ENCODE measurements at regions not wholly inside any gene's neighbourhood (a gene's known extent, or its start where the extent isn't known, plus 50 kb on each side); places are given as distances from the start of the nearest gene placed in this dataset.

- peak overlapping the region; percentile 7 for H3K9ac ChIP-seq (ENCODE audit: low read length)
- H3K27ac ChIP-seq (ENCODE audit: low read depth, low read length): peak overlapping the region; percentile 54
- FAIRE-seq (peak; percentile 47), DNase-seq (ENCODE audit: low read depth) (peak; percentile 95)
- no peaks in the 10 kb centered on the region for H3K36me3 ChIP-seq (ENCODE audit: insufficient read depth, low read length)
- Mint-ChIP-seq H3K36me3 (ENCODE audit: low read depth, unreplicated experiment) (no peaks in the 10 kb centered on the region), H3K27ac (ENCODE audit: unreplicated experiment) (peak overlapping the region; percentile 88), H3K9me3 (ENCODE audit: unreplicated experiment) (no peaks in the 10 kb centered on the region), H3K27me3 (ENCODE audit: low read depth, unreplicated experiment) (no peaks in the 10 kb centered on the region), H3K4me1 (ENCODE audit: low read depth, unreplicated experiment) (peaks cover 23% of the 10 kb centered on the region), H3K4me3 (ENCODE audit: unreplicated experiment) (peak overlapping the region; percentile 62)
- no peaks in the 10 kb centered on the region for H3K79me2 ChIP-seq (ENCODE audit: insufficient read depth, low read length)
- H3K27me3 ChIP-seq (ENCODE audit: insufficient read depth, low read length): no peaks in the 10 kb centered on the region
- H3K4me1 ChIP-seq (ENCODE audit: insufficient read depth, low read length): peaks cover 21% of the 10 kb centered on the region
- no peaks in the 10 kb centered on the region for H3K9me3 ChIP-seq (ENCODE audit: insufficient read depth, low read depth, low read length)
- H2AFZ ChIP-seq (ENCODE audit: low read depth, low read length): no peak overlapping the region
- no peak for TF ChIP-seq CTCF (IDR thresholded peaks at IDR 0.05; ENCODE audit: insufficient read depth, low read depth, low read length)
- TF ChIP-seq EZH2 (IDR thresholded peaks at IDR 0.05; ENCODE audit: insufficient read depth, low read length): no peak
- no peaks in the 10 kb centered on the region for H4K20me1 ChIP-seq (ENCODE audit: insufficient read depth, low read length)
- H3K4me3 ChIP-seq (ENCODE audit: insufficient read depth, low read depth, low read length): no peak overlapping the region
- H3K4me2 ChIP-seq (ENCODE audit: low read length): peak overlapping the region; percentile 41
Observed at GRCh38 chr6:140071601-140072062, 697.2 kb upstream of the CITED2 start.

GRCh38 chr6:140070846-140071473 lies 696.5 kb upstream of the CITED2 start:
- FAIRE-seq (peak; percentile 96), DNase-seq (ENCODE audit: low read depth) (peak; percentile 91)
- Mint-ChIP-seq H3K4me1 (ENCODE audit: low read depth, unreplicated experiment) (peaks cover 25% of the 10 kb centered on the region), H3K36me3 (ENCODE audit: low read depth, unreplicated experiment) (no peaks in the 10 kb centered on the region), H3K4me3 (ENCODE audit: unreplicated experiment) (no peak overlapping the region), H3K9me3 (ENCODE audit: unreplicated experiment) (no peaks in the 10 kb centered on the region), H3K27ac (ENCODE audit: unreplicated experiment) (peak overlapping the region; percentile 88), H3K27me3 (ENCODE audit: low read depth, unreplicated experiment) (no peaks in the 10 kb centered on the region)
- no peaks in the 10 kb centered on the region for H3K36me3 ChIP-seq (ENCODE audit: insufficient read depth, low read length)
- H3K9ac ChIP-seq (ENCODE audit: low read length): peak overlapping the region; percentile 7
- H2AFZ ChIP-seq (ENCODE audit: low read depth, low read length): no peak overlapping the region
- H3K4me2 ChIP-seq (ENCODE audit: low read length): peak overlapping the region; percentile 41
- H4K20me1 ChIP-seq (ENCODE audit: insufficient read depth, low read length): no peaks in the 10 kb centered on the region
- no peaks in the 10 kb centered on the region for H3K27me3 ChIP-seq (ENCODE audit: insufficient read depth, low read length)
- H3K4me1 ChIP-seq (ENCODE audit: insufficient read depth, low read length): peaks cover 21% of the 10 kb centered on the region
- TF ChIP-seq CTCF (IDR thresholded peaks at IDR 0.05; ENCODE audit: insufficient read depth, low read depth, low read length): no peak
- TF ChIP-seq EZH2 (IDR thresholded peaks at IDR 0.05; ENCODE audit: insufficient read depth, low read length): no peak
- H3K79me2 ChIP-seq (ENCODE audit: insufficient read depth, low read length): no peaks in the 10 kb centered on the region
- H3K4me3 ChIP-seq (ENCODE audit: insufficient read depth, low read depth, low read length): no peak overlapping the region
- H3K27ac ChIP-seq (ENCODE audit: low read depth, low read length): peak overlapping the region; percentile 54
- no peaks in the 10 kb centered on the region for H3K9me3 ChIP-seq (ENCODE audit: insufficient read depth, low read depth, low read length)

GRCh38 chr6:140069576-140069975 lies 695.1 kb upstream of the CITED2 start:
- Mint-ChIP-seq H3K9me3 (ENCODE audit: unreplicated experiment) (no peaks in the 10 kb centered on the region), H3K36me3 (ENCODE audit: low read depth, unreplicated experiment) (no peaks in the 10 kb centered on the region), H3K27ac (ENCODE audit: unreplicated experiment) (no peak overlapping the region), H3K27me3 (ENCODE audit: low read depth, unreplicated experiment) (no peaks in the 10 kb centered on the region), H3K4me1 (ENCODE audit: low read depth, unreplicated experiment) (peaks cover 29% of the 10 kb centered on the region), H3K4me3 (ENCODE audit: unreplicated experiment) (no peak overlapping the region)
- Histone ChIP-seq H4K20me1 (ENCODE audit: insufficient read depth, low read length) (no peaks in the 10 kb centered on the region), H3K4me3 (ENCODE audit: insufficient read depth, low read depth, low read length) (no peak overlapping the region), H3K4me1 (ENCODE audit: insufficient read depth, low read length) (peaks cover 21% of the 10 kb centered on the region), H3K27me3 (ENCODE audit: insufficient read depth, low read length) (no peaks in the 10 kb centered on the region), H2AFZ (ENCODE audit: low read depth, low read length) (no peak overlapping the region), H3K4me2 (ENCODE audit: low read length) (no peak overlapping the region), H3K79me2 (ENCODE audit: insufficient read depth, low read length) (no peaks in the 10 kb centered on the region), H3K9ac (ENCODE audit: low read length) (no peak overlapping the region), H3K27ac (ENCODE audit: low read depth, low read length) (no peak overlapping the region), H3K36me3 (ENCODE audit: insufficient read depth, low read length) (no peaks in the 10 kb centered on the region), H3K9me3 (ENCODE audit: insufficient read depth, low read depth, low read length) (no peaks in the 10 kb centered on the region)
- no peak for DNase-seq (ENCODE audit: low read depth)
- no peak for FAIRE-seq
- TF ChIP-seq CTCF (IDR thresholded peaks at IDR 0.05; ENCODE audit: insufficient read depth, low read depth, low read length) (no peak), EZH2 (IDR thresholded peaks at IDR 0.05; ENCODE audit: insufficient read depth, low read length) (no peak)
